Sigmoid colon (tissue), 6 donors: ENCODE measurements at regions not wholly inside any gene's neighbourhood (a gene's known extent, or its start where the extent isn't known, plus 50 kb on each side); places are given as distances from the start of the nearest gene placed in this dataset.

Experiments used
- DNase-seq: peaks from one replicate; pipeline ENCODE4 v3.0.0-alpha.2; 2019
- H3K27ac ChIP-seq, 4 donors: fragments of 200-600 bp; sonication (generic); one replicate each; pipeline ENCODE4 v1.5.1; 2016 to 2019; ENCODE audit warnings: mild to moderate bottlenecking in 1 of 4
- H3K27me3 ChIP-seq, 3 donors: fragments of 200-600 bp; sonication (generic); one replicate each; pipeline ENCODE4 v1.5.1; 2019; ENCODE audit warnings: mild to moderate bottlenecking in 1 of 3
- H3K36me3 ChIP-seq, 4 donors: fragments of 200-600 bp; sonication (generic); one replicate each; pipeline ENCODE4 v1.5.1; 2016 to 2019
- H3K4me1 ChIP-seq, 4 donors: fragments of 200-600 bp; sonication (generic); one replicate each; pipeline ENCODE4 v1.5.1; 2017 to 2019
- H3K4me3 ChIP-seq, 4 donors: fragments of 200-600 bp; sonication (generic); one replicate each; pipeline ENCODE4 v1.5.1; 2017 to 2019; ENCODE audit warnings: mild to moderate bottlenecking in 2 of 4, moderate library complexity in 1 of 4
- H3K9me3 ChIP-seq, 4 donors: fragments of 200-600 bp in 3 of 4; sonication (generic) in 3 of 4; one replicate each; pipeline versions ENCODE4 v1.5.1 to v1.6.1; 2013 to 2019
- CTCF ChIP-seq, 4 experiments: fragments of 450-650 bp in 3 of 4; fragments of 200-600 bp in 1 of 4; IDR thresholded peaks; one replicate each; pipeline ENCODE4 v1.5.1; 2016 to 2019; ENCODE audit warnings: antibody characterized with exemption in 4 of 4, mild to moderate bottlenecking in 3 of 4, moderate library complexity in 2 of 4
- EP300 ChIP-seq, 4 donors: sonication (generic); formaldehyde crosslinking; IDR thresholded peaks; one replicate each; pipeline ENCODE4 v1.6.1; 2017; ENCODE audit warnings: antibody characterized with exemption in 4 of 4
- POLR2A ChIP-seq, 2 donors: fragments of 450-650 bp; IDR thresholded peaks; one replicate each; pipeline ENCODE4 v1.6.1; 2016; ENCODE audit warnings: antibody characterized with exemption in 2 of 2, mild to moderate bottlenecking in 2 of 2, moderate library complexity in 2 of 2
- POLR2AphosphoS5 ChIP-seq, 4 donors: sonication (generic); formaldehyde crosslinking; IDR thresholded peaks; one replicate each; pipeline ENCODE4 v1.6.1; 2017; ENCODE audit warnings: antibody characterized with exemption in 4 of 4
- WGBS, 2 donors: extraction: QIAGEN DNeasy Blood & Tissue Kit; methylation state at CpG; one replicate each; pipeline ENCODE4 v1.1.7; 2013; 5-methylcytosine and 5-hydroxymethylcytosine counted together
- intact Hi-C: fragments of 100-400 bp; cut with DNase I; formaldehyde crosslinking; loops from one replicate; pipeline ENCODE4 v1.15.1; 2023
- donor health status: healthy with polysubstance abuse.
- donor health status: healthy.

GRCh38 chr15:62566248-62566647 is 401.2 kb upstream of the C2CD4B start:
- H3K4me3 ChIP-seq = no peak overlapping the region
- H3K27ac ChIP-seq = no peak overlapping the region
- H3K9me3 ChIP-seq = no peaks in the 10 kb centered on the region
- no peak for DNase-seq
- H3K36me3 ChIP-seq = no peaks in the 10 kb centered on the region
- no peak for TF ChIP-seq CTCF (IDR thresholded peaks at IDR 0.05)
- TF ChIP-seq POLR2A (IDR thresholded peaks at IDR 0.05) = no peak
- TF ChIP-seq EP300 (IDR thresholded peaks at IDR 0.05) = no peak
- TF ChIP-seq POLR2AphosphoS5 (IDR thresholded peaks at IDR 0.05) = no peak
- peaks cover 0 to 38% (median 19%) of the 10 kb centered on the region in 4 donors for H3K4me1 ChIP-seq
- intact Hi-C loops = no loop called here
- no peaks in the 10 kb centered on the region for H3K27me3 ChIP-seq
- 71 to 79% methylated on average over 5 of the region's 5 CpGs for WGBS, 2 donors

- TF ChIP-seq CTCF (IDR thresholded peaks at IDR 0.05) = no peak
- TF ChIP-seq POLR2AphosphoS5 (IDR thresholded peaks at IDR 0.05) = no peak
- TF ChIP-seq POLR2A (IDR thresholded peaks at IDR 0.05) = no peak
- no peak for TF ChIP-seq EP300 (IDR thresholded peaks at IDR 0.05)
- no peaks in the 10 kb centered on the region for H3K36me3 ChIP-seq
- WGBS, 2 donors = 80 to 92% methylated on average over 9 of the region's 9 CpGs
- H3K9me3 ChIP-seq = no peaks in the 10 kb centered on the region
- intact Hi-C loops = no loop called here
- H3K27ac ChIP-seq = no peak overlapping the region
- no peaks in the 10 kb centered on the region for H3K27me3 ChIP-seq
- DNase-seq = no peak
- peaks cover 0 to 40% (median 19%) of the 10 kb centered on the region in 4 donors for H3K4me1 ChIP-seq
- H3K4me3 ChIP-seq = no peak overlapping the region
Measured at GRCh38 chr15:62567501-62567900, 402.4 kb upstream of the C2CD4B start.

- no peak for TF ChIP-seq POLR2AphosphoS5 (IDR thresholded peaks at IDR 0.05)
- TF ChIP-seq EP300 (IDR thresholded peaks at IDR 0.05) = no peak
- TF ChIP-seq POLR2A (IDR thresholded peaks at IDR 0.05) = no peak
- TF ChIP-seq CTCF (IDR thresholded peaks at IDR 0.05) = no peak
- intact Hi-C loops = no loop called here
Measured at GRCh38 chr15:62568004-62568403, 402.9 kb upstream of the C2CD4B start.

GRCh38 chr15:62568702-62569101 is 403.6 kb upstream of the C2CD4B start:
- intact Hi-C loops = no loop called here
- H3K4me3 ChIP-seq = no peak overlapping the region
- no peak overlapping the region for H3K27ac ChIP-seq
- no peak for DNase-seq
- TF ChIP-seq CTCF (IDR thresholded peaks at IDR 0.05) (no peak), POLR2A (IDR thresholded peaks at IDR 0.05) (no peak), POLR2AphosphoS5 (IDR thresholded peaks at IDR 0.05) (no peak), EP300 (IDR thresholded peaks at IDR 0.05) (no peak)
- peaks cover 0 to 38% (median 19%) of the 10 kb centered on the region in 4 donors for H3K4me1 ChIP-seq
- no peaks in the 10 kb centered on the region for H3K9me3 ChIP-seq
- no peaks in the 10 kb centered on the region for H3K27me3 ChIP-seq
- H3K36me3 ChIP-seq = no peaks in the 10 kb centered on the region
- 88 to 94% methylated on average over 6 of the region's 6 CpGs for WGBS, 2 donors

More at GRCh38 chr15:62568004-62568403, 402.9 kb upstream of the C2CD4B start:
- Histone ChIP-seq H3K9me3 (no peaks in the 10 kb centered on the region), H3K27ac (no peak overlapping the region), H3K27me3 (no peaks in the 10 kb centered on the region), H3K4me1 (peaks cover 0 to 40% (median 19%) of the 10 kb centered on the region in 4 donors), H3K36me3 (no peaks in the 10 kb centered on the region), H3K4me3 (no peak overlapping the region)
- DNase-seq = no peak
- WGBS, 2 donors = 33 to 77% methylated on average over 7 of the region's 7 CpGs
